H1 (cell line): ENCODE measurements at regions not wholly inside any gene's neighbourhood (a gene's known extent, or its start where the extent isn't known, plus 50 kb on each side); places are given as distances from the start of the nearest gene placed in this dataset.

Source experiments
- GABPA ChIP-seq: IDR thresholded peaks from 2 replicates; pipeline ENCODE4 v1.6.1; 2011; ENCODE audit warnings: mild to moderate bottlenecking, low read length, moderate library complexity, borderline replicate concordance; ENCODE audit not compliant: insufficient read depth

GRCh38 chr7:131667699-131668098, 111.3 kb upstream of the PODXL start (continued):
- no peak for TF ChIP-seq GABPA
